Cardiac septum (tissue), 1 donor: ENCODE measurements at regions not wholly inside any gene's neighbourhood (a gene's known extent, or its start where the extent isn't known, plus 50 kb on each side); places are given as distances from the start of the nearest gene placed in this dataset.

Experiments
- DNase-seq: peaks from one replicate; pipeline ENCODE4 v3.0.0-alpha.2; 2020; ENCODE audit warnings: low spot score
- intact Hi-C: fragments of 100-400 bp; cut with DNase I; formaldehyde crosslinking; loops from one replicate; pipeline ENCODE4 v1.14.0; 2022
- donor health status: DM: no; HTN: no; CAD: no.

DNA sequence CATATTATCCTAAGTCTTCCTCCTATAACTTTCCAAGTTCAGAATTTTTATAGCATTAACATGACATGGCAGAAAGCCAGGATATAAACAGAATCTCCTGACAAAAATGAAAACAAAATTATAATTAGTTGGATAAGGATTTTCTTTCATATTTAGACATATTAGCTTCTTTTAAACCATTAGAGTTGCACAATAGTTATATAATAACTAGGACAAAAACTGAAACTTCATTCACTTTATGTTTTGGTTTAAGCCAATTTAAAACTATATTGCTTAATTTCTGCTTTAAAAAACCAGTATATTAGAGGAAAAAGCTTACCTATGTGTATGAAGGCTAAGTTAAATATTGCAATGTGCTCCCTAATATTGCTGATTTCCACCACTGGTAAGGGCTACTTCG is 254.8 kb downstream of the GPD2 start:
- no peak for DNase-seq
- intact Hi-C loops = no loop called here

DNA sequence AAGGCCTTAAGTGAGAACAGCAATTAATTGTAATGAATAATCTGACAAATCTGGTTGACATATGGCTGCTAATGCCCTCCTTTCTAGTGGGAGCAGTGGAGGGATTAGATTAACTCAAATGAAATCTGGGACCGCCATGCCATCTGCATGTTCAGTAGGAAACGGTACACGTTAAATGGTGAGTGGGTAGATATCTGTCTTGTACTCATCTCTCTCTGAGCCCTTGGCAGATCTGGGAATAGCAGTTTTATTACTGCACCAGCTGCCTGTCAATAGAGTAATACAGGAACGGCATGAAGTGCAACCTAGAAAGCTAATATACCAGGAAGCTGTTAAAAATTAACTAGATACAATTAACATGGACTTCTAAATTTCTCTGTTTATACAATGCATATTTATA is 258.8 kb downstream of the GPD2 start:
- intact Hi-C loops = no loop called here

DNA sequence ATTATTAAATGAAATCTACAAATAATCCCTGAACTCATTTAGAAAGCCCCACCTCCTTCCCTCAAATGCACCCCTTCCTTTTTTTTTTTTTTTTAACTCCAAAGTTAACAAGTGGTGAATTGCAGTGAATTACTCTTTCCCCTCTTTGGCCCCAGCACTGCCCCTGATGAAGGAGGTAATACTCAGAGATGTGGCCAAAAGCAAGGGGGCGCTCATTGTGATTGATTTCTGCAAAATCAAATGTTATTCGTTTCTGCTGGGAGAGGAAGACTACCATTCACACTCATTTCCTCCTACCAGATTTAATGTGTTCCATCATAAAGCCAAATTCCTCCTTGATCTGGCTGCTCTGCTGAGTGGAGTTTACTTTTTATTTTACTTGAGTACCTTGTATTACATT is 259.4 kb downstream of the GPD2 start:
- no peak for DNase-seq
- intact Hi-C loops = no loop called here

More for the DNA sequence above, 258.8 kb downstream of the GPD2 start:
- no peak for DNase-seq

- intact Hi-C loops = no loop called here
Observed at GRCh38 chr2:156697906-156698305, 261.7 kb downstream of the GPD2 start.

DNA sequence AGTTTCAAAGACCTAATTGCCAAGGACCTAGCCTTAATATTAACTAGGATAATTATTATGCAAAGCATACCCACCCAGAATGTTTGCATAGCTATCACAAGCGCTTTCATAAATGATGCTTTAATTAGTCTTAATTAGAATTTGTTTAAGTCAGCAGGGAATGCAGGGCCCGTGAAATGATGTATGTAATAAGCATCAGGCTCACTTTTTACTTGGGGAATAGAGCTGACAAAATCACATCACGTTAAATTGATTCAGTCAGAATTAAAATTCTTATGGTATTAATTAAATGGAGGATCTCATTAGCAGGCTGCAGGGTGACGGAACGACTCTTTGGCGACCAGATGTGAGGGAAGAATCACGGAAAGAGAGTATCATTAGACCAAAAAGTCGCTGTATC is 264.5 kb downstream of the GPD2 start:
- no peak for DNase-seq
- intact Hi-C loops = no loop called here

More at GRCh38 chr2:156697906-156698305, 261.7 kb downstream of the GPD2 start:
- no peak for DNase-seq

DNA sequence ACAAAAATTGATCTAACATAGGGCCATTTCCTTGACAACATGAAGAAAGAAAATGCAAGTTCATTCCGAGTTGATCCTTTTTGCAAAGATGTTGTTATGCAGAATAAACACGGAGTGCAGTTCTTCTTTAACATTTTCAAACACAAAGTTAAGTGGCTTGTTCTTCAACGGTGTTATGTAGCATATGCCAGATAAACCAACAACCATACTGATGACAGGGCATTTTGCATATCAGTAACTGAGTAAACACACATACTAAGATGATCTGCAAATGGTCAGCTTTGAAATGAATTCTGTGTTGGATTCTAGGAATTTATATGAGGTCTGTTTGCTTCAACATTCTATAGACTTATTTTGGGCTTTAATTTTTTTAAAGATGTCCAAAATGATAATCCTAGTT is 266.4 kb downstream of the GPD2 start:
- intact Hi-C loops = no loop called here

DNA sequence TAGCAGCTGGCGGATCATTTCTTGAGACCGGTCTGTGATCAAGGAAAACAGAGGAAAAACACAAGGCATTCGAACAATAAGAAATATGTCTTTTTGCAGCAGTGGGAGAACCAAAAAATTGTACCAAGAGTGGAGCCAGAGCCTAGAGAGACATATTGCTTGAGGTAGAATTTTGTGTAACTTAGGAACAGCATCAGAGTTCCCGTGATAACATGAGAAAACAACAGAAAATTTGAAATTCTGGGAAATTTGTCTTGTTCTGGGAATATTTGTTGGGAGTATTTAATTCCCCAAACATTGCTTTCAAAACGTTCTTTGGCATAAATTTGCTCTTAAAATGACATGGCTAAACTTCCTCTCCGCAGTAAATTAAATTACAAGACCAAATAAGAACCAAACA is 267.5 kb downstream of the GPD2 start:
- DNase-seq = no peak
- intact Hi-C loops = no loop called here

More for the DNA sequence above, 266.4 kb downstream of the GPD2 start:
- no peak for DNase-seq

- DNase-seq = no peak
- intact Hi-C loops = no loop called here
Observed at GRCh38 chr2:156704132-156704531, 268.0 kb downstream of the GPD2 start.

- no peak for DNase-seq
- intact Hi-C loops = no loop called here
Observed at GRCh38 chr2:156704617-156705016, 268.4 kb downstream of the GPD2 start.

- intact Hi-C loops = no loop called here
- no peak for DNase-seq
Observed at GRCh38 chr2:156706576-156706975, 270.4 kb downstream of the GPD2 start.

- intact Hi-C loops = no loop called here
- DNase-seq = no peak
Observed at GRCh38 chr2:156708051-156708450, 271.9 kb downstream of the GPD2 start.

GRCh38 chr2:156709091-156709490 is 272.9 kb downstream of the GPD2 start:
- intact Hi-C loops = no loop called here
- no peak for DNase-seq

DNA sequence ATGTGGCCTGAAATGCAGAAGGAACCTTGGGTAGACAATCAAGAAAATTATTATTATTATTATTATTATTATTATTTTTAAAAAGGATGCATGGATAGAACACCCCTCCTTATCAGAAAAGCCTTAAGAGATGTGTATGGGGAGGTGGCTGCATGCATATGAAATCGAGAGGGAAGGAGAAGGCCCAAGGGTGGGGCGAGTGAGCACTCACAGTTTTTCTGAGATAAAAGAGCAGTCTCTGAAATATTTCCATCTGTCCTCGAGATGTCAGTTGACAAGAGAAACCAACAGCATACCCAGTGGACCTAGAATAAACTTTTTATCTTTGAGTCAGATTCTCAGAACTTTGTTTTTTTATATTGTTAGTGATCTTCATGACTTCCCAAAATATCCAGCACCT is 282.9 kb downstream of the GPD2 start:
- DNase-seq = no peak
- intact Hi-C loops = no loop called here

DNA sequence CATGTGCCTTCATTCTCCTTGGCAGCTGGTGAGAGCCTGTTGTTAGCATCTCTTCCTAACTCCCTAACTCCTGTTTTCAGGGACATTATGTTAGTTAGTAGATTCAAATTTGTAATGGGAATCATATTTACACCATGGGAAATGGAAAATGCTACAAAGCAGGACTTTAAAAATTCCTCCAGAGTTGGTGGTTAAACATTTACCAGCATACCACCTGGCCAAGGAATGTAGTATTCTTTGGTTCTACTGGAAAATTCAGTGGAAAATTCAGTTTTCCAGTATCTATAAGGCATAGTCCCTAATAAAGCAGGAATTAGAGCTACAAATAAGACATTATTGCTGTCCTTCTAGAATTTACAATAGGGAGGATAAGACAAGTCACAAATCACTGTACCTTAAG is 291.7 kb downstream of the GPD2 start:
- intact Hi-C loops = no loop called here

DNA sequence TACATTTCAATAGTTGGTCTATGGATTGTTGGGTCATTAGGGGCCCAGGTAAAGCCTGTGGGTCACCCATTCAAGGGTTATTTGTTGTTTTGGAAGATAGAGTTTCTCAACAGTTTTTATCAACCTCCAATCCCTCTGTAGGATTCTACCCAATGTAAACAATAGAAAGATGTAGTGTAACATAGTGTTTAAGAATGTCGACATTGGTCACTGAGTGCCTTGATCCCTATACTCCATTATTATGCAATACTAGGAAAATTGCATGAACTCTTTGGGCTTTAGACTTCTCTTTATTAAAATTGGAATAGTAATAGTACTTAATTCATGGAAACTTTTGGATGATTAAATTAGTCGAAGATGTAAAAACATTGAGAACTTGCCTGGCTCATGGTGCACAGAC is 292.1 kb downstream of the GPD2 start:
- intact Hi-C loops = no loop called here
- DNase-seq = no peak

More for the DNA sequence above, 291.7 kb downstream of the GPD2 start:
- no peak for DNase-seq

DNA sequence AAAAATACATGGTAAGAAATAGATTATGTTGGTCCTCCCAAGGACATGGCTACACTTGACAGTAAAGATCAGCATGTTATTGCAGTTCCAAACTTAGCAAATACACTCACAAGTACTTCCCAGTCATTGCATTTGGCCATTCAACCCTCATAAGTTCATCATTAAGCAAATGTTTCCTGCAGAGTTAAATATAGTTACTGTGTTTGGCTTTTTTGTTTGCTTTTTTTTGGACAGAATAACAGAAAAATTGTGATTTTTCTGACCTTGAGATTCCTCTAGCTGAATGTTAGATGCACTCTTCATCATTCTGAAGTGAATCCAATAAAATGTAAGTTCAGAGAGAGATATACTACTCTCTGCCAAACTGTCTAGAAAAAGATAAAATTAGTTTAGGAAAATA is 295.3 kb downstream of the GPD2 start:
- DNase-seq = no peak
- intact Hi-C loops = no loop called here

DNA sequence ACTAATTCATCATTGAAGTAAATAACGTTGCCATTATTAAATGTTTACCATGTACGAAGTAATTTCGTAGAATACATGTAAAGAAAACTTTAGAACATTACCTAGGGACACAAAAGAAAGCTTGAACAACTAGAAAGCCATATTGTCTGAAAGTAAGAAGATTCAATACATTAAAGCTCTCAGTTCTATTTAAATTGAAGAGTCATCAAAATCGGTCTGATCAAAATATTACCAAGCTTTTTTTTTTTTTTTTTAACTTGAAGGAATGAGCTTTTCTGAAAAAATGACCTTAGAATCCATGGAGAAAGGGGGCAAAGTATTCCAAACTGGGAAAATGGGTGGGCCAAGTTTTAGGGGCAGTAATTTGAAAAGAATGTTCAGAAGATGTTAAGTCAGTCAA is 300.8 kb downstream of the GPD2 start:
- intact Hi-C loops = no loop called here
- DNase-seq = no peak

DNA sequence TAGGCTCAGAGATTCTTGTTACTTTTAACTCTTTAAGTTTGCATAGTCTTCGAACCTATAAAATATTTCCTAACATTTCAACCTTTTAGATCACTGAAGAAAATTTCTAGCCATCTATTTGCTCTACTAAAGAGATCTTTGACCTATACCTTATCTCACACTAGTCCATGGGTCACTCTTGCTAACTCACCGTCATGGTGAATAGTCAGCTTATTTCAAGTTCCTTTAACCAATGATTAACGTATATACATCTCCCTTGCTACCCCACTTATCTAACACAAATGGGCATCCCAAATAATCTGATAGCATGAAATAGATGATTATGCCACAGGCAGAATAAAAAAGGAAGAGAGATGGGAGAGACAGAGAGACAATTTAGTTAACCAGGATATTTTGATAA is 303.1 kb downstream of the GPD2 start:
- intact Hi-C loops = no loop called here
- no peak for DNase-seq

GRCh38 chr2:156745619-156746018 is 309.4 kb downstream of the GPD2 start:
- no peak for DNase-seq
- intact Hi-C loops = no loop called here

DNA sequence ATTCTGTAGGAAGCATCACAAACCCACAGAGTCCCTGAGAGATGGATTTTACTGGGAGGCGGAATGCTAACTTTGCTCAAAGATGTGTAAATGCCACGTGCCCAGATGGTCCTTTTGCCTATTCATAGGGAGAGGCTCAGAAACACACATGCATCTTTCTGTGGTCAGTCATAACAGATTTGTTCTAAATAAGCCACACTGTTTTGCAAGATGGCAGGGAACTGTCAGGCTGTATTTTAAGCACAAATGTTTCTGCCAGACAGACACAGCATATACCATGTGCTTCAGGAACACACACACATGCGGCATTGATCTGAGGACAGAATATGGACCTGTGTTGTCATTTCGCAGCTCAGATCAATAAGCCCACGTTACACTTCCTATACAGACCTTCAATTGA is 312.0 kb downstream of the GPD2 start:
- intact Hi-C loops = no loop called here
- no peak for DNase-seq

GRCh38 chr2:156752042-156752441 is 315.9 kb downstream of the GPD2 start:
- intact Hi-C loops = no loop called here
- DNase-seq = no peak

DNA sequence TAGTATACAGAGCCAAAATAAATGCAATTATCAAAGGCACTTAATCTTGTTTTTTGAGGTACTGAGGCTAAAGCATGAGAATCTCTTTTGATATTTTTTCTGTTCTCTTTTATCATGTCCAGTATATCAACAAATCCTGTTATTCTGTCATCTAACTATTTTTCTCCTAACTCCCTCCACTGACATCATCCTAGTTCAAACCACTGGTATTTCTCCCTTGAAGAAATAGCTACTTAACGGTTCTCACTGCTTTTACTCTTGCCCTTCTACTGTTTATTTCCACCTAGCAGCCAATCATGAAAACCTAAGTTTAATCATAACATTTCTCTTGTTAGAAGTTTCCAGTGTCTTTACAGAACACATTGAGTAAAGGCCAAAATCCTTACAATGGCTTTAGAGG is 317.6 kb downstream of the GPD2 start:
- no peak for DNase-seq
- intact Hi-C loops = no loop called here

DNA sequence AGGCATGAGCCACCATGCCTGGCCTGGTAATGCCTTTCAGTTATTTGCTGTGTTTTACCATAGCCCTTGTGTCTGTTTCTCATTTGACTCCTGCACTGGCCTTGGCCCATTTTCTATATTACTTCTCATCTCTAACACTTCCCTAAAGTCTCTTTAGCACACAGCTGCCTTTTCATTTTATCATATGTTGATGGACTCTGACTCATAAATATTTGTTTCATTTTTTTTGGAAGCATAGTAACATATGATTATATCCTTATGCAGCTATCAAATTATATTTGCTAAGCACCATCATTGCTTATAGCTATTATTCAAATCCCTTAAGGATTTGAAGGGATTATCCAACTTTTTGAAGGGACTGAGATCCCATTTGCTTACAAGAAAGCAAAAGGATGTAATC is 320.3 kb downstream of the GPD2 start:
- no peak for DNase-seq
- intact Hi-C loops = no loop called here
